HEK293T (cell line): ENCODE measurements at regions not wholly inside any gene's neighbourhood (a gene's known extent, or its start where the extent isn't known, plus 50 kb on each side); places are given as distances from the start of the nearest gene placed in this dataset.

ENCODE experiments used
- ARNT ChIP-seq: fragments of 450-650 bp; IDR thresholded peaks from 2 replicates; pipeline ENCODE4 v1.6.1; 2017; ENCODE audit warnings: mild to moderate bottlenecking
- BHLHE40 ChIP-seq: fragments of 450-650 bp; IDR thresholded peaks from 2 replicates; pipeline ENCODE4 v1.6.1; 2016; ENCODE audit warnings: mild to moderate bottlenecking, moderate library complexity, borderline replicate concordance
- ELF4 ChIP-seq: fragments of 450-650 bp; IDR thresholded peaks from 2 replicates; pipeline ENCODE4 v1.6.1; 2017; ENCODE audit warnings: antibody characterized with exemption
- FOXA1 ChIP-seq: fragments of 450-650 bp; IDR thresholded peaks from 2 replicates; pipeline ENCODE4 v1.6.1; 2016; ENCODE audit warnings: mild to moderate bottlenecking
- FOXK2 ChIP-seq: fragments of 450-650 bp; IDR thresholded peaks from 2 replicates; pipeline ENCODE4 v1.6.1; 2016; ENCODE audit warnings: mild to moderate bottlenecking
- FOXM1 ChIP-seq: fragments of 450-650 bp; IDR thresholded peaks from 2 replicates; pipeline ENCODE4 v1.6.1; 2017; ENCODE audit warnings: mild to moderate bottlenecking, borderline replicate concordance
- HDGF ChIP-seq: fragments of 450-650 bp; IDR thresholded peaks from 2 replicates; pipeline ENCODE4 v1.6.1; 2017; ENCODE audit warnings: antibody characterized with exemption, borderline replicate concordance
- NFRKB ChIP-seq: fragments of 450-650 bp; IDR thresholded peaks from 2 replicates; pipeline ENCODE4 v1.6.1; 2016; ENCODE audit warnings: mild to moderate bottlenecking, moderate library complexity
- PKNOX1 ChIP-seq: fragments of 450-650 bp; IDR thresholded peaks from 2 replicates; pipeline ENCODE4 v1.6.1; 2016
- SP1 ChIP-seq: fragments of 450-650 bp; IDR thresholded peaks from 2 replicates; pipeline ENCODE4 v1.6.1; 2017
- SUZ12 ChIP-seq: fragments of 450-650 bp; IDR thresholded peaks from 2 replicates; pipeline ENCODE4 v1.6.1; 2016; ENCODE audit warnings: mild to moderate bottlenecking
- ZNF384 ChIP-seq: fragments of 450-650 bp; IDR thresholded peaks from 2 replicates; pipeline ENCODE4 v1.6.1; 2016

GRCh38 chr7:34365011-34365410, 293.0 kb upstream of the NPSR1 start:
- no peak for TF ChIP-seq NFRKB
- no peak for TF ChIP-seq FOXA1
- TF ChIP-seq FOXM1 = no peak
- TF ChIP-seq BHLHE40 = no peak
- no peak for TF ChIP-seq SP1
- no peak for TF ChIP-seq ARNT
- TF ChIP-seq FOXK2 = no peak
- no peak for TF ChIP-seq ZNF384
- no peak for TF ChIP-seq HDGF
- no peak for TF ChIP-seq PKNOX1
- TF ChIP-seq SUZ12 = no peak
- no peak for TF ChIP-seq ELF4
